ENCODE measurements at regions not wholly inside any gene's neighbourhood (a gene's known extent, or its start where the extent isn't known, plus 50 kb on each side); places are given as distances from the start of the nearest gene placed in this dataset.

DNA sequence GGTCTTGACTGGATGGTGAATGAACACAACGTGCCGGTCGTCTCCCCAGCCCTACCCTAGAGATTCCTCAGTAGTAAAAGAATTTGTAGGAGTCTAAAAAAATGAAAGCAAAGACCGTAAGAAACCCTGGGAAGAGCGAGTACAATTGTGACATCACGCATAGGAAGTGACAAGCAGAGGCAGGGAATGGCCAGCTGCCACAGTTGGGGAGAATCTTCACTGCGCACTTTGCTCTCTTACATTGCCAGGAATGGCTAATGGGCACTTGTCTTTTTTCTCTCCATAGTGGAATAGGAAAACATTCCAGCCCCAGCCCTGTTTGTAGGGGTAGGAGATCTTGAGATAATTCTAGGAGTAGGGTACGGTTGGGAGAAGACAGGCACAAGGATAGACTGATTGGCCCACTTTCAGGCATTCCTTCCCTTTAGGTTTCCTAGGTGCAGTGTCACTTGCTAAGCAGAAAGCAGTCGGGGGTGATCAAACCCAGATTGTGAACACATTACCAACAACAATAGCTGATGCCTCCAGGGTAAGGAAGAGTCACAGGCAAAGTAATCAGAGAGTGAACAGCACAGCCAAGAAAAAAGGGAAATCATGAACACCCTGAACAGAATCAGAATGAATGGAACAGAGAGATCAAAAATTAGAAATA is 302.7 kb downstream of the MAN2A1 start:
- TF ChIP-seq, protein P1, sequence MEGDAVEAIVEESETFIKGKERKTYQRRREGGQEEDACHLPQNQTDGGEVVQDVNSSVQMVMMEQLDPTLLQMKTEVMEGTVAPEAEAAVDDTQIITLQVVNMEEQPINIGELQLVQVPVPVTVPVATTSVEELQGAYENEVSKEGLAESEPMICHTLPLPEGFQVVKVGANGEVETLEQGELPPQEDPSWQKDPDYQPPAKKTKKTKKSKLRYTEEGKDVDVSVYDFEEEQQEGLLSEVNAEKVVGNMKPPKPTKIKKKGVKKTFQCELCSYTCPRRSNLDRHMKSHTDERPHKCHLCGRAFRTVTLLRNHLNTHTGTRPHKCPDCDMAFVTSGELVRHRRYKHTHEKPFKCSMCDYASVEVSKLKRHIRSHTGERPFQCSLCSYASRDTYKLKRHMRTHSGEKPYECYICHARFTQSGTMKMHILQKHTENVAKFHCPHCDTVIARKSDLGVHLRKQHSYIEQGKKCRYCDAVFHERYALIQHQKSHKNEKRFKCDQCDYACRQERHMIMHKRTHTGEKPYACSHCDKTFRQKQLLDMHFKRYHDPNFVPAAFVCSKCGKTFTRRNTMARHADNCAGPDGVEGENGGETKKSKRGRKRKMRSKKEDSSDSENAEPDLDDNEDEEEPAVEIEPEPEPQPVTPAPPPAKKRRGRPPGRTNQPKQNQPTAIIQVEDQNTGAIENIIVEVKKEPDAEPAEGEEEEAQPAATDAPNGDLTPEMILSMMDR (IDR thresholded peaks at IDR 0.05): no peak
- no peak for TF ChIP-seq POLR2A (IDR thresholded peaks at IDR 0.05)
- no peak for TF ChIP-seq EP300 (IDR thresholded peaks at IDR 0.05)
